ENCODE measurements at regions not wholly inside any gene's neighbourhood (a gene's known extent, or its start where the extent isn't known, plus 50 kb on each side); places are given as distances from the start of the nearest gene placed in this dataset.

- TF ChIP-seq ZFX (IDR thresholded peaks at IDR 0.05; ENCODE audit: borderline replicate concordance), result no peak
- TF ChIP-seq CTCF (IDR thresholded peaks at IDR 0.05), result no peak
- no peak overlapping the region for H3K27ac ChIP-seq
Measured at GRCh38 chr2:166613226-166613625, 119.2 kb upstream of the SCN7A start.

- TF ChIP-seq ZFX (IDR thresholded peaks at IDR 0.05; ENCODE audit: borderline replicate concordance), result no peak
- no peak for TF ChIP-seq CTCF (IDR thresholded peaks at IDR 0.05)
- no peak overlapping the region for H3K27ac ChIP-seq
Measured at GRCh38 chr2:166612214-166612613, 118.2 kb upstream of the SCN7A start.

DNA sequence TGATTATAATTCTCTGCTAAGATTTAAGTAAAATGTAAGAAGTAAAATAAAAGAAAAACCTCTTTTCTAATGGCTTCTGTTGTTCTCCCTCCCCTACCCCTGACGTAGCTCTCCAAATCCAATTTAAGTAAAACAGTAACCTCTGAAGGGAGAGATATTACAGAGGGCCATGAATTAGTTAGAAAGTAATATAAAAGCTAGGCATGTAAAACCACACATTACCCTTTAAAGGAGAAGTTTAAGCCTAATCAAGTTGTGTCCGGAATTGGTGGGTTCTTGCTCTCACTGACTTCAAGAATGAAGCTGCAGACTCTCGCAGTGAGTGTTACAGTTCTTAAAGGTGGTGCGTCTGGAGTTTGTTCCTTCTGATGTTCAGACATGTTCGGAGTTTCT lies 116.9 kb upstream of the SCN7A start:
- TF ChIP-seq ZFX (IDR thresholded peaks at IDR 0.05; ENCODE audit: borderline replicate concordance), result no peak
- no peak for TF ChIP-seq CTCF (IDR thresholded peaks at IDR 0.05)
- H3K27ac ChIP-seq, result no peak overlapping the region

GRCh38 chr2:166610180-166610912 lies 116.3 kb upstream of the SCN7A start:
- TF ChIP-seq CTCF (IDR thresholded peaks at IDR 0.05), result no peak
- TF ChIP-seq ZFX (IDR thresholded peaks at IDR 0.05; ENCODE audit: borderline replicate concordance), result no peak
- no peak overlapping the region for H3K27ac ChIP-seq

DNA sequence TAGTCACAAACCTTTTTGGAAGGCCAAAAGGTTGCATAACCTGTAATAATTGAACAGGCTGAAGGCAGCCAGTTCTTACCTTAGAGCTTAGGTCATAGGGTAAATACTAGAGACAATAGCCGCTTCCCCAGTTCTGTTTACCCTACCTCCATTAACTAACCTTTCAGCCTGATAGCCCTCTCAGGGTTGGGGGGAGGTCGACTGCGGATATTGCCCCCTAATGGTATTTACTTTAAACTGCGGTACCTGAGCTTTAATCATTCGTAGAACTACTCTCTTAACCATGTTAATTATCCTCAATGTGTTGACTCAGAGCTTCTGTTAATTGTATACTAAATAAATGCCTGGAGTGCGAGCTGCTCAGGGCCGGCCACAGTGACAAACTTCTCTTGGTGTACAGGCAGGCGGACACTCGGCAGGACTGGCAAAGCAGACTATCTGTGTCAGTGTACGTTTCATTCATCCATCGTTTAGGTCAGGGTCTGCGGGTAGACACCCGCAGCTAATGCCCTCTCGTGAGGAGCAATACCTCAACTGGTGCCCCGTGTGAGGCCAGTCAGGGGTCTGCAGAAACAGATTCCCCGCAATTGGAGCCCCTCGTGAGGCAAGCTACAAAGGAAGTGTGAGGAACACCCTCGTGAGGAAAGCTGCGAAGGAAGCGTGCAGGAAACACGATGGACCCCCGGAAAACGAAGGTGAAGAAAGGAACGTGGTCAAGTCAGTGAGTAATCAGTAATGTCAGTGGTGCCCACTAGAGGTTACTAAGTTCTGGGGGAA lies 115.3 kb upstream of the SCN7A start:
- no peak overlapping the region for H3K27ac ChIP-seq

DNA sequence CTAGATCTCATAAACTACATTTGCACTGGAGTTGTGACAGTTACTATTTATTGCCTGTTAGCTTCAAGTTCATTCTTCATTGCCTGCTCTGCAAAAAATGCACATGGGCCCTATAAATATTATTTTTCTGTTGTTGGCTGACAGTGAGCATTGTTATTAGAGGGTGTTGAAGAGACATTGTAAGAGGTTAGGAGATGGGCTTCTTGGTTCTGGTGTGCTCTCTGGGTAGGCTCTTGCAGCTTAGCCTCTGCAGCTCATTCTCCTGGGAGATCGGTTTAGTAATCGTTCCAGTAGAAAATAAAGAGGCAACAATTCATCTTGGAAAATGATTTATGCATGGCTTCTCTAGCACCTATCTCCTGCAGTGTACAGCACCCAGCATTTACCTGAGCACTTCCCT lies 113.8 kb upstream of the SCN7A start:
- H3K27ac ChIP-seq, result no peak overlapping the region
- TF ChIP-seq CTCF (IDR thresholded peaks at IDR 0.05), result no peak
- no peak for TF ChIP-seq ZFX (IDR thresholded peaks at IDR 0.05; ENCODE audit: borderline replicate concordance)

More for the DNA sequence above, 115.3 kb upstream of the SCN7A start:
- no peak for TF ChIP-seq CTCF (IDR thresholded peaks at IDR 0.05)
- no peak for TF ChIP-seq ZFX (IDR thresholded peaks at IDR 0.05; ENCODE audit: borderline replicate concordance)

GRCh38 chr2:166593403-166593802 lies 99.4 kb upstream of the SCN7A start:
- TF ChIP-seq ZFX (IDR thresholded peaks at IDR 0.05; ENCODE audit: borderline replicate concordance) (no peak), CTCF (IDR thresholded peaks at IDR 0.05) (no peak)
- no peak overlapping the region for H3K27ac ChIP-seq
